ENCODE measurements at regions not wholly inside any gene's neighbourhood (a gene's known extent, or its start where the extent isn't known, plus 50 kb on each side); places are given as distances from the start of the nearest gene placed in this dataset.
A peak's percentile ranks its signal among the peaks of the same experiment; 100 is the strongest.

DNA sequence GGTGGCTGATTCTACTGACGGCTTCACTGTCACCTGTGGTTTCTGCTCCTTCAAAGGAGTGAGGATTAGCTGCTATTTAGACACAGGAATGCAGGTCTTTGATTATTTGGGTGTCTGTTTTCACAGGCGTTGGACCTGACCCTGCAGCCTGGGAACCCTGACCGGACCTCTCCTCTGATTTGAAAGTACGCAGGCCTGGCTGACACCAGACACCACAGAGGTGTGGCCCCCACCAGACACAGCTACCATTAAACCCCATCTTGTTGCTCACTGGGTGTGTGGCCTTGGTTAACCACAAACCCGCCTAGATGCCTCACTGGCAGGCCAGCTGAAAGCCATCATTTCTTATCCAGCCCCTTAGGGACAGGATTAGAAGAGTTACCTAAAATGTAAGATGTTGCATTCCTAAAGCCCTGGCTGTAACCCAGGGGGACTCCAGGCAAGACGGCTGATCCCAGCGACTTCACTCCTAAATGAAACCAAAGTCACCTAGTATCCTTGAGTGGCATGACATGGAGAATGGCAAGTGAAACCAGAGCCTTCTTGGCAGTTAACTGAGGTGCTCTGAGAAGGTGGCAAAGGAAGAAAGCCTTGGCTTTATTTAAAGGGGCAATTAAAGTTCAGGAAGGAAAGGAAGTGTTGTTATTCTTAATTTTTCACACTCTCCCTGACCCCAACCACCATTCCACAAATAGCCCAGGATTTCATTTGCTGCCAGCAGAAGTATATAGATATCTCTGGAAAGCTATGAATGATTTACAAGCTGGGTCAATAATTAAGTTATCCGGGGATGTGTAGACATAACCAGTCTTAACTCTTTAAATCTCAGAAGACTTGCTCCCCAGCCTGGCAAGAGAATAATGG is 169.9 kb downstream of the QRSL1 start:
- Histone ChIP-seq H3K4me3 (no peak overlapping the region), H3K4me1 (ENCODE audit: insufficient read depth) (peaks cover 45% of the 10 kb centered on the region), H3K36me3 (replicated peaks; ENCODE audit: insufficient read depth, low read depth) (no peaks in the 10 kb centered on the region), H3K79me2 (no peaks in the 10 kb centered on the region), H4K20me1 (ENCODE audit: insufficient read depth, poor library complexity, severe bottlenecking) (no peaks in the 10 kb centered on the region), H3K4me2 (peak overlapping the region; percentile 66), H3K9me2 (replicated peaks; ENCODE audit: insufficient read depth) (no peaks in the 10 kb centered on the region), H3K27me3 (no peaks in the 10 kb centered on the region), H3K9me3 (ENCODE audit: low read depth) (no peaks in the 10 kb centered on the region), H2AFZ (no peak overlapping the region), H3K27ac (peak overlapping the region; percentile 90)
- WGBS (ENCODE audit: low lambda C conversion rate, missing lambda C conversion rate), result 24% methylated on average over 8 of the region's 8 CpGs
- TF ChIP-seq EZH2 (IDR thresholded peaks at IDR 0.05; ENCODE audit: borderline replicate concordance) (no peak), CTCF (IDR thresholded peaks at IDR 0.05; ENCODE audit: poor library complexity) (no peak), EZH2phosphoT487 (IDR thresholded peaks at IDR 0.05; ENCODE audit: low read depth, severe bottlenecking, unreplicated experiment) (no peak)
- DNase-seq (ENCODE audit: low spot score), result peak; percentile 35

DNA sequence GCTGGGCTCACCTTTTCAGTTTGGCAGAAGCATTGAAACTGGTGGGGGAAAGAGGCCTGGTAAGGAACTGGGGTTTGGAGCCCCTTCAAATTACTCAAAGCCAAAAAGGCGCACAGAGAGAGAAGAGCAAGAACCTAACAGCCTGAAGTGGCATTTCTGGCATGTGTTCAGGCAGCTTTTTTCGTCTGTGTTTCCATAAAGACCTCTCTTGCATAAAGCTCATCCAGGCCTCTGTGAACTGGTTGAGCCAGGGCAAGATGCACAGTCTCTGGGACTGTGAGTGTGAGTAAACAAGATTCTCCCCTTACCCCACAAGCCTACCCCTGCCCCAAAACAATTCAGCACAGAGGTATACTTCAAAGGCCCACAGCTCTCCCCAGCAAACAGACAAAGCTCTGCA is 167.8 kb downstream of the QRSL1 start:
- Histone ChIP-seq H3K4me3 (no peak overlapping the region), H3K79me2 (no peaks in the 10 kb centered on the region), H4K20me1 (ENCODE audit: insufficient read depth, poor library complexity, severe bottlenecking) (no peaks in the 10 kb centered on the region), H3K9me2 (replicated peaks; ENCODE audit: insufficient read depth) (no peaks in the 10 kb centered on the region), H2AFZ (no peak overlapping the region), H3K27me3 (no peaks in the 10 kb centered on the region), H3K27ac (peak overlapping the region; percentile 90), H3K36me3 (replicated peaks; ENCODE audit: insufficient read depth, low read depth) (no peaks in the 10 kb centered on the region), H3K9me3 (ENCODE audit: low read depth) (no peaks in the 10 kb centered on the region), H3K4me2 (no peak overlapping the region), H3K4me1 (ENCODE audit: insufficient read depth) (peaks cover 44% of the 10 kb centered on the region)
- WGBS (ENCODE audit: low lambda C conversion rate, missing lambda C conversion rate), result 65% methylated on average over 2 of the region's 2 CpGs
- DNase-seq (ENCODE audit: low spot score), result no peak
- TF ChIP-seq CTCF (IDR thresholded peaks at IDR 0.05; ENCODE audit: poor library complexity) (no peak), EZH2phosphoT487 (IDR thresholded peaks at IDR 0.05; ENCODE audit: low read depth, severe bottlenecking, unreplicated experiment) (no peak), EZH2 (IDR thresholded peaks at IDR 0.05; ENCODE audit: borderline replicate concordance) (no peak)

DNA sequence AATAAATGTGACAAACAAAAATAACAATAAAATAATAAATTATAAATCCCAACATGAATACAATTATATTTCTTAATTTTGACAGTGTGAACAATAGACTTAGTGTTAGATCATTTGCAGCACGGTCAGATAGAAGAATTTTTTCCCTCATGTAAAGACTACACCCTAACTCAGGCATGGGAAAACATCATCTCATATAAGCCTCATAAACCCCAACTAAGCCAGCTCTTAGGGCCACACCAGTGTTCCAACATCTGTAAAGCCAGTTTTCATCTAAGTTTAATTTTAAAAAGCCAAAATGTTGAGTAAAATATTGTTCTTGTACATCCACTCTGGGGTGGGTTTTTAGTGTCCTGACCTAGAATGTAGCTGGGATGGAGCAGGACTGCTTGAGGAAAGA is 167.4 kb downstream of the QRSL1 start:
- no peaks in the 10 kb centered on the region for H3K79me2 ChIP-seq
- no peaks in the 10 kb centered on the region for H3K9me3 ChIP-seq (ENCODE audit: low read depth)
- no peak overlapping the region for H2AFZ ChIP-seq
- H3K27me3 ChIP-seq, result no peaks in the 10 kb centered on the region
- H4K20me1 ChIP-seq (ENCODE audit: insufficient read depth, poor library complexity, severe bottlenecking), result no peaks in the 10 kb centered on the region
- H3K4me2 ChIP-seq, result no peak overlapping the region
- H3K9me2 ChIP-seq (replicated peaks; ENCODE audit: insufficient read depth), result no peaks in the 10 kb centered on the region
- H3K4me1 ChIP-seq (ENCODE audit: insufficient read depth), result peaks cover 44% of the 10 kb centered on the region
- H3K4me3 ChIP-seq, result no peak overlapping the region
- H3K36me3 ChIP-seq (replicated peaks; ENCODE audit: insufficient read depth, low read depth), result no peaks in the 10 kb centered on the region
- TF ChIP-seq CTCF (IDR thresholded peaks at IDR 0.05; ENCODE audit: poor library complexity) (no peak), EZH2 (IDR thresholded peaks at IDR 0.05; ENCODE audit: borderline replicate concordance) (no peak), EZH2phosphoT487 (IDR thresholded peaks at IDR 0.05; ENCODE audit: low read depth, severe bottlenecking, unreplicated experiment) (no peak)
- peak overlapping the region; percentile 90 for H3K27ac ChIP-seq
- WGBS (ENCODE audit: low lambda C conversion rate, missing lambda C conversion rate), result 64% methylated on average over 1 of the region's 1 CpG
- no peak for DNase-seq (ENCODE audit: low spot score)
